Endothelial cell (in vitro differentiated cells): ENCODE measurements at regions not wholly inside any gene's neighbourhood (a gene's known extent, or its start where the extent isn't known, plus 50 kb on each side); places are given as distances from the start of the nearest gene placed in this dataset.

Source experiments
- DNase-seq: peaks from one replicate; pipeline ENCODE4 v3.0.0; 2021; ENCODE audit warnings: low spot score
- H3K27ac Mint-ChIP-seq: one replicate; pipeline ENCODE4 v1.8.0; 2021; ENCODE audit warnings: mixed read lengths, inconsistent platforms; ENCODE audit not compliant: unreplicated experiment
- H3K27me3 Mint-ChIP-seq: one replicate; pipeline ENCODE4 v1.8.0; 2021; ENCODE audit warnings: mild to moderate bottlenecking, moderate library complexity, mixed read lengths, inconsistent platforms; ENCODE audit not compliant: unreplicated experiment
- H3K36me3 Mint-ChIP-seq: one replicate; pipeline ENCODE4 v1.8.0; 2021; ENCODE audit warnings: mild to moderate bottlenecking, low read depth, mixed read lengths, inconsistent platforms; ENCODE audit not compliant: unreplicated experiment
- H3K4me1 Mint-ChIP-seq: one replicate; pipeline ENCODE4 v1.8.0; 2021; ENCODE audit warnings: mild to moderate bottlenecking, mixed read lengths, inconsistent platforms; ENCODE audit not compliant: unreplicated experiment
- H3K4me3 Mint-ChIP-seq: one replicate; pipeline ENCODE4 v1.8.0; 2021; ENCODE audit warnings: mild to moderate bottlenecking, mixed read lengths, inconsistent platforms; ENCODE audit not compliant: unreplicated experiment
- H3K9me3 Mint-ChIP-seq: one replicate; pipeline ENCODE4 v1.8.0; 2021; ENCODE audit warnings: mixed read lengths, inconsistent platforms; ENCODE audit not compliant: unreplicated experiment
- CTCF ChIP-seq: fragments of 200-600 bp; sonication (generic); IDR thresholded peaks from one replicate; pipeline ENCODE4 v1.5.0; 2021; ENCODE audit warnings: antibody characterized with exemption; ENCODE audit not compliant: unreplicated experiment

- H3K9me3 Mint-ChIP-seq = no peaks in the 10 kb centered on the region
- no peak for TF ChIP-seq CTCF
- peaks cover 14% of the 10 kb centered on the region for H3K4me1 Mint-ChIP-seq
- H3K4me3 Mint-ChIP-seq = no peak overlapping the region
- H3K27me3 Mint-ChIP-seq = peaks cover 5% of the 10 kb centered on the region
- H3K36me3 Mint-ChIP-seq = no peaks in the 10 kb centered on the region
- DNase-seq = no peak
- H3K27ac Mint-ChIP-seq = no peak overlapping the region
Measured at GRCh38 chr5:66362687-66363086, 218.6 kb downstream of the SREK1 start.

- H3K27ac Mint-ChIP-seq = no peak overlapping the region
- no peak for DNase-seq
- peaks cover 14% of the 10 kb centered on the region for H3K4me1 Mint-ChIP-seq
- no peaks in the 10 kb centered on the region for H3K36me3 Mint-ChIP-seq
- peaks cover 4% of the 10 kb centered on the region for H3K27me3 Mint-ChIP-seq
- no peak for TF ChIP-seq CTCF
- no peak overlapping the region for H3K4me3 Mint-ChIP-seq
- no peaks in the 10 kb centered on the region for H3K9me3 Mint-ChIP-seq
Measured at GRCh38 chr5:66363097-66363496, 219.0 kb downstream of the SREK1 start.

DNA sequence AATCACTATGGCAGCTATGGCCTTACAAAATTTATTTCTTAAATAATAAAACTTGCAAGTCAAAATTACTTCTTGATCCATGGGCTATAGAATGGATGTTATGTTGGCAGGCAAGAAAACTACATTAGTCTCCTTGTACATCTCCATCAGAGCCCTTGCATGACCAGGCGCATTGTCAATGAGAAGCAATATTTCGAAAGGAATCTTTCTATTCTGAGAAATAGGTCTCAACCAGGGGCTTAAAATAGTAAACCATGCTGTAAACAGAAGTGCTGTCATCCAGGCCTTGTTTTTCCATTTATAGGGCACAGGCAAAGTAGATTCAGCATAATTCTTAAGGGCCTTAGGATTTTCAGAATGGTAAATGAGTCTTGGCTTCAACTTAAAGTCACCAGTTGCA, 220.1 kb downstream of the SREK1 start:
- peaks cover 4% of the 10 kb centered on the region for H3K27me3 Mint-ChIP-seq

DNA sequence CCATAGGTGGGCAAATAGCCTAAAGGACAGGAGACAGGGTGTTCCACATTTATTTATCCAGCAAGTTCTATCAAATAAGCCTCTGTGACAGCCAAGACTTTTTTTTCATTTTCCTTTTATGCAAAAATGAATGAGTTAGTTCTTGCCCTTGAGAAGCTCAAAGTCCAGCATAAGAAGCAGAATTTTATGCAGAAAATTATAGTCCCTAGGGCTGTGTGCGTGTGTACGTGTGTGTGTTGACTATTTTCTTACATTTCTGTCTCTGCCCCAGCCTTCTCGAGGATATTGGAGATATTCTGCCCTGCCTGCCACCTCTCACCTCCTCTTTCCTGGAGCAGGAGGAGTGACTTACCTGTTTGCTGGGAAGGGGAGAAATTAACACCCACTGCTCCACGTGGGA, 221.9 kb downstream of the SREK1 start:
- no peak for TF ChIP-seq CTCF
- Mint-ChIP-seq H3K36me3 (no peaks in the 10 kb centered on the region), H3K27ac (no peak overlapping the region), H3K4me3 (no peak overlapping the region), H3K9me3 (no peaks in the 10 kb centered on the region), H3K27me3 (peaks cover 6% of the 10 kb centered on the region), H3K4me1 (peaks cover 14% of the 10 kb centered on the region)
- DNase-seq = no peak

More for the DNA sequence above, 220.1 kb downstream of the SREK1 start:
- no peaks in the 10 kb centered on the region for H3K36me3 Mint-ChIP-seq
- H3K27ac Mint-ChIP-seq = no peak overlapping the region
- no peak overlapping the region for H3K4me3 Mint-ChIP-seq
- peaks cover 14% of the 10 kb centered on the region for H3K4me1 Mint-ChIP-seq
- DNase-seq = no peak
- no peaks in the 10 kb centered on the region for H3K9me3 Mint-ChIP-seq
- TF ChIP-seq CTCF = no peak

DNA sequence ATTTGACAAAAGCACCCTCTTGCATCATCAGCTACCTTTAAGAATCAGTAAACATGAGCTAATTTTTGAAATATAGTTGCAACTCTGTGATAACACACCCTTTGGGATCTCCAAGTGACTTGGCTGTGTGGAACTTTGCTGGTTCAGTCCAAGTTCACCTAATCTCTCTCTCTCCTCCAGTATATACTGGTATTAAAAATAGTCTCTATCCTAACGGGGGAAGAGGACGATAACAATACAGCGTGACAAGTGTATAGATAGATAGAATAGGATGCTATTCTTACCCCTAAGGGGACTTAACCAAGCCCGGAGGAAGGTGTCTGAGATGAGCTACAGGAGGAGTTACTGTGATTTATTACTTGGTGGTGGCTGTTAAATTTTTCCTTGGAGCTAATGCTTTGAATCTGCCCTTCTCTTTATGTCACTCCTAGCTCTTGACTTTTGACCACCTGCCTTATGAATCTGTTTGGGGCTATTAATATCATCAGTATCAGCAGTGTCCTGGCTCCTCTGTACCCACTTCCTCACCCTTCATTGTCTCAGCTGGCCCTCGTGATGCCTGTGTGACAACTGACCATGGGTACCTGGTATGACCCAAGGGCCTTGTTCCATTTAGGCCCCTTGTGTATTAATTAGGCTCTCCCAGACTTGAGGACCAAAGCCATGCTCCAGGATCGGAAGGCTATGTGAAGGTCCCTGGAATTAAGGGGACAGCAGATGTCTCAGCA, 223.9 kb downstream of the SREK1 start:
- H3K4me1 Mint-ChIP-seq = peaks cover 18% of the 10 kb centered on the region
- no peak overlapping the region for H3K27ac Mint-ChIP-seq
- TF ChIP-seq CTCF = no peak
- H3K9me3 Mint-ChIP-seq = no peaks in the 10 kb centered on the region
- H3K36me3 Mint-ChIP-seq = no peaks in the 10 kb centered on the region
- H3K4me3 Mint-ChIP-seq = no peak overlapping the region
- peaks cover 6% of the 10 kb centered on the region for H3K27me3 Mint-ChIP-seq
- DNase-seq = no peak
